Immature natural killer cell (primary cell): ENCODE measurements at regions not wholly inside any gene's neighbourhood (a gene's known extent, or its start where the extent isn't known, plus 50 kb on each side); places are given as distances from the start of the nearest gene placed in this dataset.
A peak's percentile ranks its signal among the peaks of the same experiment; 100 is the strongest.

ENCODE experiments used
- DNase-seq, 3 donors: peaks; one replicate each; pipeline ENCODE4 v3.0.0; 2022; ENCODE audit warnings: mixed read lengths in 1 of 3
- H3K27ac Mint-ChIP-seq, 6 donors: one replicate each; pipeline ENCODE4 v1.8.0; 2020; ENCODE audit warnings: mixed read lengths in 6 of 6, mild to moderate bottlenecking in 5 of 6, inconsistent platforms in 4 of 6, moderate library complexity in 3 of 6
- H3K27me3 Mint-ChIP-seq, 3 donors: one replicate each; pipeline ENCODE4 v1.8.0; 2020 to 2021; ENCODE audit warnings: low read depth in 3 of 3, mild to moderate bottlenecking in 3 of 3, mixed read lengths in 3 of 3, moderate library complexity in 3 of 3, inconsistent platforms in 1 of 3
- H3K36me3 Mint-ChIP-seq, 3 donors: one replicate each; pipeline ENCODE4 v1.8.0; 2020; ENCODE audit warnings: mixed read lengths in 3 of 3, inconsistent platforms in 2 of 3, mild to moderate bottlenecking in 2 of 3
- H3K4me1 Mint-ChIP-seq, 2 donors: one replicate each; pipeline ENCODE4 v1.8.0; 2020; ENCODE audit warnings: inconsistent platforms in 2 of 2, mild to moderate bottlenecking in 2 of 2, mixed read lengths in 2 of 2, moderate library complexity in 1 of 2
- H3K4me3 Mint-ChIP-seq, 5 donors: one replicate each; pipeline ENCODE4 v1.8.0; 2020; ENCODE audit warnings: mild to moderate bottlenecking in 5 of 5, mixed read lengths in 5 of 5, inconsistent platforms in 3 of 5, moderate library complexity in 3 of 5
- H3K9me3 Mint-ChIP-seq, 6 donors: one replicate each; pipeline ENCODE4 v1.8.0; 2020; ENCODE audit warnings: mild to moderate bottlenecking in 6 of 6, mixed read lengths in 6 of 6, inconsistent platforms in 4 of 6, moderate library complexity in 3 of 6

- Mint-ChIP-seq H3K9me3 (no peaks in the 10 kb centered on the region), H3K4me1 (no peaks in the 10 kb centered on the region), H3K27me3 (peaks cover 17 to 31% (median 22%) of the 10 kb centered on the region in 3 donors), H3K4me3 (no peak overlapping the region), H3K27ac (no peak overlapping the region), H3K36me3 (peaks cover 0 to 3% (median 0%) of the 10 kb centered on the region in 3 donors)
- no peak for DNase-seq
Measured at GRCh38 chr6:41475164-41475563, 71.0 kb upstream of the FOXP4 start.

GRCh38 chr6:41475737-41476357, 70.3 kb upstream of the FOXP4 start:
- no peaks in the 10 kb centered on the region for H3K9me3 Mint-ChIP-seq
- H3K27me3 Mint-ChIP-seq: peaks cover 16 to 31% (median 22%) of the 10 kb centered on the region in 3 donors
- DNase-seq: no peak
- H3K4me1 Mint-ChIP-seq: no peaks in the 10 kb centered on the region
- no peak overlapping the region for H3K4me3 Mint-ChIP-seq
- H3K36me3 Mint-ChIP-seq: peaks cover 0 to 3% (median 0%) of the 10 kb centered on the region in 3 donors
- peak overlapping the region in 1 of 6 donors; percentile 1 for H3K27ac Mint-ChIP-seq

- no peaks in the 10 kb centered on the region for H3K4me1 Mint-ChIP-seq
- no peaks in the 10 kb centered on the region for H3K9me3 Mint-ChIP-seq
- no peak overlapping the region for H3K4me3 Mint-ChIP-seq
- no peak overlapping the region for H3K27ac Mint-ChIP-seq
- H3K27me3 Mint-ChIP-seq: peaks cover 10 to 28% (median 22%) of the 10 kb centered on the region in 3 donors
- no peak for DNase-seq
- peaks cover 0 to 3% (median 0%) of the 10 kb centered on the region in 3 donors for H3K36me3 Mint-ChIP-seq
Measured at GRCh38 chr6:41476401-41476800, 69.8 kb upstream of the FOXP4 start.

GRCh38 chr6:41477572-41477971, 68.6 kb upstream of the FOXP4 start:
- H3K27ac Mint-ChIP-seq: no peak overlapping the region

GRCh38 chr6:41483943-41484342, 62.2 kb upstream of the FOXP4 start:
- Mint-ChIP-seq H3K4me3 (no peak overlapping the region), H3K4me1 (no peaks in the 10 kb centered on the region), H3K27ac (no peak overlapping the region), H3K27me3 (peaks cover 3 to 10% (median 6%) of the 10 kb centered on the region in 3 donors), H3K36me3 (no peaks in the 10 kb centered on the region), H3K9me3 (no peaks in the 10 kb centered on the region)
- DNase-seq: no peak

More at GRCh38 chr6:41477572-41477971, 68.6 kb upstream of the FOXP4 start:
- no peak for DNase-seq
- H3K27me3 Mint-ChIP-seq: peaks cover 11 to 20% (median 16%) of the 10 kb centered on the region in 3 donors
- H3K4me1 Mint-ChIP-seq: no peaks in the 10 kb centered on the region
- H3K9me3 Mint-ChIP-seq: no peaks in the 10 kb centered on the region
- H3K36me3 Mint-ChIP-seq: peaks cover 0 to 3% (median 0%) of the 10 kb centered on the region in 3 donors
- no peak overlapping the region for H3K4me3 Mint-ChIP-seq

- H3K4me1 Mint-ChIP-seq: no peaks in the 10 kb centered on the region
- no peak for DNase-seq
- H3K9me3 Mint-ChIP-seq: peaks cover 0 to 2% (median 0%) of the 10 kb centered on the region in 6 donors
- no peak overlapping the region for H3K27ac Mint-ChIP-seq
- peaks cover 3 to 7% (median 3%) of the 10 kb centered on the region in 3 donors for H3K27me3 Mint-ChIP-seq
- H3K4me3 Mint-ChIP-seq: no peak overlapping the region
- no peaks in the 10 kb centered on the region for H3K36me3 Mint-ChIP-seq
Measured at GRCh38 chr6:41487860-41488432, 58.2 kb upstream of the FOXP4 start.

- no peak overlapping the region for H3K4me3 Mint-ChIP-seq
- no peaks in the 10 kb centered on the region for H3K36me3 Mint-ChIP-seq
- no peak overlapping the region for H3K27ac Mint-ChIP-seq
Measured at GRCh38 chr6:41488433-41489119, 57.6 kb upstream of the FOXP4 start.

GRCh38 chr6:41489120-41489851, 56.9 kb upstream of the FOXP4 start:
- Mint-ChIP-seq H3K4me3 (no peak overlapping the region), H3K36me3 (no peaks in the 10 kb centered on the region), H3K9me3 (peaks cover 0 to 2% (median 0%) of the 10 kb centered on the region in 6 donors), H3K27me3 (peaks cover 2 to 4% (median 3%) of the 10 kb centered on the region in 3 donors), H3K27ac (no peak overlapping the region), H3K4me1 (no peaks in the 10 kb centered on the region)
- no peak for DNase-seq

More at GRCh38 chr6:41488433-41489119, 57.6 kb upstream of the FOXP4 start:
- Mint-ChIP-seq H3K9me3 (peaks cover 0 to 2% (median 0%) of the 10 kb centered on the region in 6 donors), H3K4me1 (no peaks in the 10 kb centered on the region), H3K27me3 (peaks cover 3 to 7% (median 3%) of the 10 kb centered on the region in 3 donors)
- DNase-seq: no peak

- Mint-ChIP-seq H3K36me3 (no peaks in the 10 kb centered on the region), H3K4me3 (no peak overlapping the region), H3K27me3 (peaks cover 4 to 8% (median 5%) of the 10 kb centered on the region in 3 donors), H3K27ac (no peak overlapping the region), H3K9me3 (peaks cover 0 to 2% (median 0%) of the 10 kb centered on the region in 6 donors), H3K4me1 (no peaks in the 10 kb centered on the region)
- DNase-seq: no peak
Measured at GRCh38 chr6:41492261-41492891, 53.8 kb upstream of the FOXP4 start.

- H3K4me1 Mint-ChIP-seq: peaks cover 5 to 11% of the 10 kb centered on the region in 2 donors
- H3K27me3 Mint-ChIP-seq: peaks cover 8 to 14% (median 8%) of the 10 kb centered on the region in 3 donors
- H3K9me3 Mint-ChIP-seq: peaks cover 0 to 2% (median 0%) of the 10 kb centered on the region in 6 donors
- peak overlapping the region in 1 of 6 donors; percentile 5 for H3K27ac Mint-ChIP-seq
- no peak overlapping the region for H3K4me3 Mint-ChIP-seq
- no peaks in the 10 kb centered on the region for H3K36me3 Mint-ChIP-seq
- DNase-seq: no peak
Measured at GRCh38 chr6:41494212-41495110, 51.7 kb upstream of the FOXP4 start.
